Caco-2 (cell line): ENCODE measurements at regions not wholly inside any gene's neighbourhood (a gene's known extent, or its start where the extent isn't known, plus 50 kb on each side); places are given as distances from the start of the nearest gene placed in this dataset.

Experiments used
- BruUV-seq: library from RNA; stranded (reverse); fragments of 400-500 nt; replicated peaks from 2 replicates; lab custom pipeline; 2021; lab: Mats Ljungman, UMichigan
- CTCF ChIA-PET: fragments of 300-600 bp; sonication (Branson Sonifier 250); formaldehyde crosslinking; loops from one replicate; lab custom pipeline; 2022; ENCODE audit warnings: antibody characterized with exemption; lab: Charles Lee
- POLR2A ChIA-PET: fragments of 300-600 bp; sonication (Branson Sonifier 250); formaldehyde crosslinking; loops from one replicate; lab custom pipeline; 2022; ENCODE audit warnings: antibody characterized with exemption; lab: Charles Lee
- DNase-seq, 2 experiments: peaks; one replicate each; pipeline versions ENCODE4 v3.0.0 to v3.0.0-alpha.2; 2020 to 2022
- H3K27me3 ChIP-seq: replicated peaks from 2 replicates; pipeline ENCODE4 v1.6.0; 2011; ENCODE audit warnings: low read length; ENCODE audit not compliant: control insufficient read depth, insufficient read depth
- H3K36me3 ChIP-seq: 2 replicates; pipeline ENCODE4 v1.5.1; 2011; ENCODE audit warnings: low read length; ENCODE audit not compliant: control insufficient read depth, insufficient read depth
- H3K4me1 ChIP-seq: fragments of 250-450 bp; sonication (Bioruptor Pico); 2 replicates; pipeline ENCODE4 v1.5.1; 2020; ENCODE audit warnings: mild to moderate bottlenecking
- H3K4me3 ChIP-seq: 2 replicates; pipeline ENCODE4 v1.5.1; 2011; ENCODE audit warnings: low read depth, mild to moderate bottlenecking, control low read depth, low read length
- H3K9me3 ChIP-seq: fragments of 250-450 bp; sonication (Bioruptor Pico); 2 replicates; pipeline ENCODE4 v1.5.1; 2020; ENCODE audit warnings: mild to moderate bottlenecking, moderate library complexity
- H3K27ac Mint-ChIP-seq: one replicate; pipeline ENCODE4 v1.8.0; 2022; ENCODE audit warnings: mixed read lengths; ENCODE audit not compliant: unreplicated experiment
- H3K27me3 Mint-ChIP-seq: one replicate; pipeline ENCODE4 v1.8.0; 2022; ENCODE audit warnings: mixed read lengths; ENCODE audit not compliant: insufficient read depth, unreplicated experiment
- H3K36me3 Mint-ChIP-seq: one replicate; pipeline ENCODE4 v1.8.0; 2022; ENCODE audit warnings: mild to moderate bottlenecking, mixed read lengths; ENCODE audit not compliant: insufficient read depth, unreplicated experiment
- H3K4me1 Mint-ChIP-seq: one replicate; pipeline ENCODE4 v1.8.0; 2022; ENCODE audit warnings: low read depth, mixed read lengths; ENCODE audit not compliant: unreplicated experiment
- H3K4me3 Mint-ChIP-seq: one replicate; pipeline ENCODE4 v1.8.0; 2022; ENCODE audit warnings: mild to moderate bottlenecking, moderate library complexity, mixed read lengths; ENCODE audit not compliant: unreplicated experiment
- H3K9me3 Mint-ChIP-seq: one replicate; pipeline ENCODE4 v1.8.0; 2022; ENCODE audit warnings: mixed read lengths; ENCODE audit not compliant: unreplicated experiment
- CTCF ChIP-seq, 2 experiments: fragments of 200-600 bp in 1 of 2; IDR thresholded peaks; 1 replicate in 1 of 2; 2 replicates in 1 of 2; pipeline versions ENCODE4 v1.5.1 to v1.8.0; 2011 to 2022; ENCODE audit warnings: antibody characterized with exemption in 1 of 2, control low read depth in 1 of 2, inconsistent platforms in 1 of 2, low read depth in 1 of 2, low read length in 1 of 2, mild to moderate bottlenecking in 1 of 2, moderate library complexity in 1 of 2; ENCODE audit not compliant: insufficient read depth in 1 of 2, severe bottlenecking in 1 of 2, unreplicated experiment in 1 of 2
- intact Hi-C: fragments of 100-400 bp; cut with micrococcal nuclease; formaldehyde crosslinking; loops from one replicate; pipeline ENCODE4 v1.10.0; 2022; ENCODE audit not compliant: unreplicated experiment

- H3K27me3 Mint-ChIP-seq = no peaks in the 10 kb centered on the region
- intact Hi-C loops = no loop called here
- DNase-seq = no peak
- no peak overlapping the region for H3K4me3 ChIP-seq
- no peaks in the 10 kb centered on the region for H3K36me3 Mint-ChIP-seq
- ChIA-PET CTCF (no interaction called here), POLR2A (no interaction called here)
- no peaks in the 10 kb centered on the region for H3K4me1 Mint-ChIP-seq
- BruUV-seq = no TSS peak
- no peak for TF ChIP-seq CTCF (IDR thresholded peaks at IDR 0.05; ENCODE audit: insufficient read depth in 1 of 2, low read depth in 1 of 2, low read length in 1 of 2, severe bottlenecking in 1 of 2, unreplicated experiment in 1 of 2)
- no peak overlapping the region for H3K4me3 Mint-ChIP-seq
- no peaks in the 10 kb centered on the region for H3K9me3 ChIP-seq
- no peaks in the 10 kb centered on the region for H3K9me3 Mint-ChIP-seq
- H3K27me3 ChIP-seq = no peaks in the 10 kb centered on the region
- H3K27ac Mint-ChIP-seq = no peak overlapping the region
- H3K36me3 ChIP-seq = no peaks in the 10 kb centered on the region
- H3K4me1 ChIP-seq = no peaks in the 10 kb centered on the region
Observed at GRCh38 chr9:11347437-11347836, 734.6 kb upstream of the PTPRD start.

- no peak for DNase-seq
Observed at GRCh38 chr9:11348366-11348765, 735.6 kb upstream of the PTPRD start.

GRCh38 chr9:11349187-11349586 is 736.4 kb upstream of the PTPRD start:
- Mint-ChIP-seq H3K4me1 (no peaks in the 10 kb centered on the region), H3K4me3 (no peak overlapping the region), H3K27ac (no peak overlapping the region), H3K36me3 (no peaks in the 10 kb centered on the region), H3K27me3 (no peaks in the 10 kb centered on the region), H3K9me3 (no peaks in the 10 kb centered on the region)
- Histone ChIP-seq H3K9me3 (no peaks in the 10 kb centered on the region), H3K36me3 (no peaks in the 10 kb centered on the region), H3K4me3 (no peak overlapping the region), H3K27me3 (no peaks in the 10 kb centered on the region), H3K4me1 (no peaks in the 10 kb centered on the region)
- intact Hi-C loops = no loop called here
- DNase-seq = no peak
- no TSS peak for BruUV-seq
- POLR2A ChIA-PET = no interaction called here
- CTCF ChIA-PET = no interaction called here
- no peak for TF ChIP-seq CTCF (IDR thresholded peaks at IDR 0.05; ENCODE audit: insufficient read depth in 1 of 2, low read depth in 1 of 2, low read length in 1 of 2, severe bottlenecking in 1 of 2, unreplicated experiment in 1 of 2)

More at GRCh38 chr9:11348366-11348765, 735.6 kb upstream of the PTPRD start:
- ChIA-PET POLR2A (no interaction called here), CTCF (no interaction called here)
- Mint-ChIP-seq H3K9me3 (no peaks in the 10 kb centered on the region), H3K27ac (no peak overlapping the region), H3K4me3 (no peak overlapping the region), H3K36me3 (no peaks in the 10 kb centered on the region), H3K4me1 (no peaks in the 10 kb centered on the region), H3K27me3 (no peaks in the 10 kb centered on the region)
- H3K27me3 ChIP-seq = no peaks in the 10 kb centered on the region
- no peak overlapping the region for H3K4me3 ChIP-seq
- intact Hi-C loops = no loop called here
- no peak for TF ChIP-seq CTCF (IDR thresholded peaks at IDR 0.05; ENCODE audit: insufficient read depth in 1 of 2, low read depth in 1 of 2, low read length in 1 of 2, severe bottlenecking in 1 of 2, unreplicated experiment in 1 of 2)
- no peaks in the 10 kb centered on the region for H3K9me3 ChIP-seq
- BruUV-seq = no TSS peak
- no peaks in the 10 kb centered on the region for H3K36me3 ChIP-seq
- H3K4me1 ChIP-seq = no peaks in the 10 kb centered on the region
